ENCODE measurements at regions not wholly inside any gene's neighbourhood (a gene's known extent, or its start where the extent isn't known, plus 50 kb on each side); places are given as distances from the start of the nearest gene placed in this dataset.

- no peak for DNase-seq (ENCODE audit: low read depth)
- in situ Hi-C loops (cut with HindIII; ENCODE audit: low sequenced_read_pairs) = no loop called here
- TF ChIP-seq CTCF (IDR thresholded peaks at IDR 0.05; ENCODE audit: low read depth, low read length, missing control alignments) = no peak
- H3K4me3 ChIP-seq (ENCODE audit: low read depth, low read length) = no peak overlapping the region
Observed at GRCh38 chr6:140311146-140311545, 936.7 kb upstream of the CITED2 start.

GRCh38 chr6:140303218-140303949 is 928.9 kb upstream of the CITED2 start:
- H3K4me3 ChIP-seq (ENCODE audit: low read depth, low read length) = no peak overlapping the region
- TF ChIP-seq CTCF (IDR thresholded peaks at IDR 0.05; ENCODE audit: low read depth, low read length, missing control alignments) = no peak
- DNase-seq (ENCODE audit: low read depth) = no peak
- in situ Hi-C loops (cut with HindIII; ENCODE audit: low sequenced_read_pairs) = no loop called here

- DNase-seq (ENCODE audit: low read depth) = no peak
- no peak for TF ChIP-seq CTCF (IDR thresholded peaks at IDR 0.05; ENCODE audit: low read depth, low read length, missing control alignments)
- no peak overlapping the region for H3K4me3 ChIP-seq (ENCODE audit: low read depth, low read length)
- in situ Hi-C loops (cut with HindIII; ENCODE audit: low sequenced_read_pairs) = no loop called here
Observed at GRCh38 chr6:140300331-140300730, 925.9 kb upstream of the CITED2 start.

GRCh38 chr6:140289186-140289585 is 914.7 kb upstream of the CITED2 start:
- in situ Hi-C loops (cut with HindIII; ENCODE audit: low sequenced_read_pairs) = no loop called here
- TF ChIP-seq CTCF (IDR thresholded peaks at IDR 0.05; ENCODE audit: low read depth, low read length, missing control alignments) = no peak

GRCh38 chr6:140285998-140286690 is 911.7 kb upstream of the CITED2 start:
- no peak overlapping the region for H3K4me3 ChIP-seq (ENCODE audit: low read depth, low read length)
- in situ Hi-C loops (cut with HindIII; ENCODE audit: low sequenced_read_pairs) = no loop called here
- no peak for DNase-seq (ENCODE audit: low read depth)
- no peak for TF ChIP-seq CTCF (IDR thresholded peaks at IDR 0.05; ENCODE audit: low read depth, low read length, missing control alignments)

More at GRCh38 chr6:140289186-140289585, 914.7 kb upstream of the CITED2 start:
- no peak overlapping the region for H3K4me3 ChIP-seq (ENCODE audit: low read depth, low read length)
- DNase-seq (ENCODE audit: low read depth) = no peak

- TF ChIP-seq CTCF (IDR thresholded peaks at IDR 0.05; ENCODE audit: low read depth, low read length, missing control alignments) = no peak
- in situ Hi-C loops (cut with HindIII; ENCODE audit: low sequenced_read_pairs) = no loop called here
- no peak overlapping the region for H3K4me3 ChIP-seq (ENCODE audit: low read depth, low read length)
- no peak for DNase-seq (ENCODE audit: low read depth)
Observed at GRCh38 chr6:140285471-140285870, 911.0 kb upstream of the CITED2 start.
